OCI-LY1 (cell line): ENCODE measurements at regions not wholly inside any gene's neighbourhood (a gene's known extent, or its start where the extent isn't known, plus 50 kb on each side); places are given as distances from the start of the nearest gene placed in this dataset.

Experiments used
- H2AFZ ChIP-seq: fragments of 200-600 bp; sonication (generic), shearing (Covaris generic); 2 replicates; pipeline ENCODE4 v1.6.0; 2014; ENCODE audit warnings: antibody characterized with exemption, mild to moderate bottlenecking, low read length
- H3F3A ChIP-seq: fragments of 200-600 bp; sonication (generic), shearing (Covaris generic); 2 replicates; pipeline ENCODE4 v1.6.0; 2014; ENCODE audit warnings: mild to moderate bottlenecking, antibody characterized with exemption, low read length, moderate library complexity; ENCODE audit not compliant: insufficient read depth
- H3K27ac ChIP-seq: fragments of 200-600 bp; sonication (generic); 2 replicates; pipeline ENCODE4 v1.5.1; 2014; ENCODE audit warnings: low read length, mixed run types, mild to moderate bottlenecking, low read depth; ENCODE audit not compliant: poor library complexity, severe bottlenecking
- H3K27me3 ChIP-seq: fragments of 200-600 bp; sonication (generic); 2 replicates; pipeline ENCODE4 v1.6.0; 2014; ENCODE audit warnings: antibody characterized with exemption, mild to moderate bottlenecking, low read length, moderate library complexity; ENCODE audit not compliant: insufficient read depth
- H3K36me3 ChIP-seq: fragments of 200-600 bp; sonication (generic); 2 replicates; pipeline ENCODE4 v1.6.1; 2014; ENCODE audit warnings: mild to moderate bottlenecking, antibody characterized with exemption, low read length, moderate library complexity, mixed read lengths; ENCODE audit not compliant: insufficient read depth
- H3K4me1 ChIP-seq: fragments of 200-600 bp; sonication (generic); 2 replicates; pipeline ENCODE4 v1.5.1; 2014; ENCODE audit warnings: mild to moderate bottlenecking, low read length, moderate library complexity; ENCODE audit not compliant: insufficient read depth, severe bottlenecking
- H3K4me2 ChIP-seq: fragments of 200-600 bp; sonication (generic), shearing (Covaris generic); 2 replicates; pipeline ENCODE4 v1.6.1; 2014; ENCODE audit warnings: low read length
- H3K4me3 ChIP-seq: fragments of 200-600 bp; sonication (generic); 2 replicates; pipeline ENCODE4 v1.5.1; 2014; ENCODE audit warnings: low read length, low read depth, mild to moderate bottlenecking, mixed read lengths; ENCODE audit not compliant: poor library complexity, severe bottlenecking
- H3K79me2 ChIP-seq: fragments of 200-600 bp; shearing (Covaris generic); 2 replicates; pipeline ENCODE4 v1.6.1; 2016; ENCODE audit warnings: mixed run types, low read length, mixed read lengths; ENCODE audit not compliant: insufficient read depth
- H3K9ac ChIP-seq: fragments of 200-600 bp; sonication (generic), shearing (Covaris generic); 2 replicates; pipeline ENCODE4 v1.6.1; 2014; ENCODE audit warnings: mild to moderate bottlenecking, low read length, mixed read lengths
- H3K9me2 ChIP-seq: fragments of 200-600 bp; sonication (generic), shearing (Covaris generic); 2 replicates; pipeline ENCODE4 v1.6.1; 2014; ENCODE audit warnings: low read depth, mild to moderate bottlenecking, low read length, mixed read lengths
- H3K9me3 ChIP-seq: fragments of 200-600 bp; shearing (Covaris generic); 2 replicates; pipeline ENCODE4 v1.6.1; 2014; ENCODE audit warnings: low read length, mixed read lengths
- H4K20me1 ChIP-seq: fragments of 200-600 bp; sonication (generic), shearing (Covaris generic); 2 replicates; pipeline ENCODE4 v1.6.0; 2016; ENCODE audit warnings: mild to moderate bottlenecking, low read length; ENCODE audit not compliant: insufficient read depth
- EZH2 ChIP-seq: fragments of 200-600 bp; sonication (generic), shearing (Covaris generic); IDR thresholded peaks from 2 replicates; pipeline ENCODE4 v1.8.0; 2017; ENCODE audit warnings: borderline replicate concordance, mixed run types, mild to moderate bottlenecking, antibody characterized with exemption, low read length, moderate library complexity, mixed read lengths
- TF ChIP-seq, protein P1 (sequence below): fragments of 200-600 bp; sonication (generic), shearing (Covaris generic); IDR thresholded peaks from 2 replicates; pipeline ENCODE4 v1.5.1; 2017; ENCODE audit warnings: mild to moderate bottlenecking, antibody characterized with exemption, low read length, moderate library complexity, mixed read lengths

GRCh38 chr2:75287624-75288316, 88.5 kb upstream of the TACR1 start:
- H3K4me3 ChIP-seq, result no peak overlapping the region
- TF ChIP-seq EZH2, result no peak
- TF ChIP-seq, protein P1, sequence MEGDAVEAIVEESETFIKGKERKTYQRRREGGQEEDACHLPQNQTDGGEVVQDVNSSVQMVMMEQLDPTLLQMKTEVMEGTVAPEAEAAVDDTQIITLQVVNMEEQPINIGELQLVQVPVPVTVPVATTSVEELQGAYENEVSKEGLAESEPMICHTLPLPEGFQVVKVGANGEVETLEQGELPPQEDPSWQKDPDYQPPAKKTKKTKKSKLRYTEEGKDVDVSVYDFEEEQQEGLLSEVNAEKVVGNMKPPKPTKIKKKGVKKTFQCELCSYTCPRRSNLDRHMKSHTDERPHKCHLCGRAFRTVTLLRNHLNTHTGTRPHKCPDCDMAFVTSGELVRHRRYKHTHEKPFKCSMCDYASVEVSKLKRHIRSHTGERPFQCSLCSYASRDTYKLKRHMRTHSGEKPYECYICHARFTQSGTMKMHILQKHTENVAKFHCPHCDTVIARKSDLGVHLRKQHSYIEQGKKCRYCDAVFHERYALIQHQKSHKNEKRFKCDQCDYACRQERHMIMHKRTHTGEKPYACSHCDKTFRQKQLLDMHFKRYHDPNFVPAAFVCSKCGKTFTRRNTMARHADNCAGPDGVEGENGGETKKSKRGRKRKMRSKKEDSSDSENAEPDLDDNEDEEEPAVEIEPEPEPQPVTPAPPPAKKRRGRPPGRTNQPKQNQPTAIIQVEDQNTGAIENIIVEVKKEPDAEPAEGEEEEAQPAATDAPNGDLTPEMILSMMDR, result no peak

DNA sequence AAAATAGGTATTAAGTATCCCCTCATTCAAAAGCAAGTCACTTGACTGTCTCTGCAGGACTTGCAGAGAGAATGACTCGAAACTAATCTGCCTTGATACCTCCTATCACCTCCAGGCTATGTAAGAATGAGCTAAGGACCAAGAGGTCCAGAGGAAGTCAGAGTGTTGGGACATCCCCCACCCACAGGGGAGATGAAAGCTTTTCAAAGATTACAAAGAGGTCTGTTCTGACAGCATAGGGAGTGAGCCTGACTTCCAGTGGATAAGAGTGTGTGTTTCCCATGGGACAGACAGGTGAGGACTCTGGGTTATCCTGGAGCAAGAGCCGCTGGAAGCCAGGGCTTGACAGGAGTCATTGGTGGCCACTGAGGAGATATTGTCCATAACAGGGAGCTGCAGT, 85.0 kb upstream of the TACR1 start:
- Histone ChIP-seq H3K4me3 (no peak overlapping the region), H3K9me2 (no peaks in the 10 kb centered on the region), H3K79me2 (no peaks in the 10 kb centered on the region), H3K27ac (no peak overlapping the region), H3K27me3 (no peaks in the 10 kb centered on the region), H3K36me3 (no peaks in the 10 kb centered on the region), H3F3A (no peaks in the 10 kb centered on the region), H3K9me3 (no peaks in the 10 kb centered on the region), H2AFZ (no peak overlapping the region), H3K4me1 (no peaks in the 10 kb centered on the region), H4K20me1 (no peaks in the 10 kb centered on the region), H3K9ac (no peak overlapping the region), H3K4me2 (no peak overlapping the region)
- no peak for TF ChIP-seq EZH2
- TF ChIP-seq, protein P1, result no peak

More at GRCh38 chr2:75287624-75288316, 88.5 kb upstream of the TACR1 start:
- H3K9me3 ChIP-seq, result no peaks in the 10 kb centered on the region
- H3K36me3 ChIP-seq, result no peaks in the 10 kb centered on the region
- H3K27me3 ChIP-seq, result no peaks in the 10 kb centered on the region
- no peaks in the 10 kb centered on the region for H3K9me2 ChIP-seq
- H2AFZ ChIP-seq, result no peak overlapping the region
- no peak overlapping the region for H3K4me2 ChIP-seq
- H3K4me1 ChIP-seq, result no peaks in the 10 kb centered on the region
- H3K9ac ChIP-seq, result no peak overlapping the region
- no peaks in the 10 kb centered on the region for H3K79me2 ChIP-seq
- no peak overlapping the region for H3K27ac ChIP-seq
- H3F3A ChIP-seq, result no peaks in the 10 kb centered on the region
- no peaks in the 10 kb centered on the region for H4K20me1 ChIP-seq

GRCh38 chr2:75278821-75279379, 79.6 kb upstream of the TACR1 start:
- Histone ChIP-seq H3F3A (no peaks in the 10 kb centered on the region), H3K4me1 (no peaks in the 10 kb centered on the region), H2AFZ (no peak overlapping the region), H3K9me2 (no peaks in the 10 kb centered on the region), H3K27ac (no peak overlapping the region), H4K20me1 (no peaks in the 10 kb centered on the region), H3K9ac (no peak overlapping the region), H3K27me3 (no peaks in the 10 kb centered on the region), H3K4me2 (no peak overlapping the region), H3K4me3 (no peak overlapping the region), H3K9me3 (no peaks in the 10 kb centered on the region), H3K36me3 (no peaks in the 10 kb centered on the region), H3K79me2 (no peaks in the 10 kb centered on the region)
- TF ChIP-seq, protein P1, result no peak
- TF ChIP-seq EZH2, result no peak
